GM21737 (cell line): ENCODE measurements at regions not wholly inside any gene's neighbourhood (a gene's known extent, or its start where the extent isn't known, plus 50 kb on each side); places are given as distances from the start of the nearest gene placed in this dataset.
"Not testable (repeated sequence)": the region's sequence is repeated elsewhere in the genome, so short reads cannot be mapped to it uniquely, and the experiment has no call there.

Source experiments
- ATAC-seq: cut with Tn5 transposase; IDR thresholded peaks from one replicate; pipeline ENCODE4 v1.9.1; 2021; ENCODE audit warnings: mild to moderate bottlenecking, moderate library complexity; ENCODE audit not compliant: unreplicated experiment

DNA sequence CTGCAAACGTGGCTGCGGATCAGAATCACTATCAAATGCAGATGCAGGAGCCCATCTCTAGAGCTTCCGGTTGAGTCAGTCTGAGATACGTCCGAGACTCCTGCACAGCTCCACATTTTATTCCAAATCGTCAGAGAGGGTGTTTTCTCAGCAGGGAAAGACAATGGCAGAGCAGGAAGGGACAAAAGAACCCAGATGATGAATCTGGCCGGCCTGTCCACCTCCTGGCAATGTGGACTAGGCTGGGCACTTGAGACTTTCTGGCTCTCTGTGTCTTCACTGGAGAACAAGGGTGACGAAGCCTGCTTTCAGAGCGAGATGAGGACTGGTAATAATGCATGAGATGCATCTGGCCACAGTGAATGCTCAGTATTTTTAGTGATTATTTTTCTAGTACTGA is 255.9 kb upstream of the MYT1L start:
- ATAC-seq: no peak

- no peak for ATAC-seq
These were observed 255.1 kb upstream of the MYT1L start for GRCh38 chr2:2586068-2586776.

DNA sequence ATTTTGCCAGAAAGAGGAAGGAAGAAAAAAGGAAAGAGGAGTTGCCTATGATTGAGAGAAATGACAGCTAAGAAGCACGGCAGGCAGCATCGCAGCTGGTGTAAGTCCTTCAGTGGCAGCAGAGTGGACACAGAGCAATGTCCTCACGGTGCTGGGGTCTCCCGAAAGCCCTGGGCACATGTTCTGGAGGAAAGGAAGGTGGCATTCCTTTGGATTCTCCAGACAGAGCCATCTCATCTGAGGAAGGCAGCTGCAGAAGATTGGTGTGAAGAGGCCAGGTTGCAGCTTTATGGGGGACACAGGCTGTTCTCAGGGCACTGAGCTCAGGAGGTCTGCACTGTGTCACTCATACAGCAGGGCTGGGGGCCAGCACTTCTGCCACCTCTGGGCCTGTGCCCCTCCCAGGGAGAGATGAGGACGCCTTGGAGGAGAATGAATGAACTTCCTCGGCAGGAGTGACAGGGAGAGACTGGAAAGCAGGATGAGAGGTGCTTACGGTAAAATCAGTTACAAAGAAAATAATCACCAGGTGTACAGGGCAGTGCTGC is 252.0 kb upstream of the MYT1L start:
- no peak for ATAC-seq

GRCh38 chr2:2581331-2582159 is 250.5 kb upstream of the MYT1L start:
- no peak for ATAC-seq

GRCh38 chr2:2580841-2581240 is 249.8 kb upstream of the MYT1L start:
- not testable (repeated sequence) for ATAC-seq

- no peak for ATAC-seq
These were observed 249.3 kb upstream of the MYT1L start for GRCh38 chr2:2580341-2580740.

DNA sequence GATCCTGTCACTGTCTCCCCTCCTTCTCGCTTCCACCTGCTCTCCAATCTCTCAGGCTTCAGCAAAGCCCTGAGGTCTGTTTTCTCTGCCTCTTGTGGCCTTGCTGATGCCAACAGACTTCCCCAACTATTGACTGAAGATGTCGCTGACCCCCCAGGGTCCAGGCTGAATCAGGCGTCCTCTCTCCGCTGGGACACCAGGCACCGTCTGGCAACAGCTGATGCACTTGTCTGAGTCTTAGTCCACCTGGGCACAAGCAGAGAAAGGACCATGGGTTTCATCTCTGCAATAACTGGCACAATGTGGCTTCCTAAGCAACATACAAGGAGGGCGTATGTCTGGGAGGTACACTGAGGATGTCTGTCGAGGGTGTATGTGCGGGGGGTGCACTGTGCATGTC is 248.7 kb upstream of the MYT1L start:
- ATAC-seq: no peak

GRCh38 chr2:2577407-2577831 is 246.3 kb upstream of the MYT1L start:
- ATAC-seq: no peak

DNA sequence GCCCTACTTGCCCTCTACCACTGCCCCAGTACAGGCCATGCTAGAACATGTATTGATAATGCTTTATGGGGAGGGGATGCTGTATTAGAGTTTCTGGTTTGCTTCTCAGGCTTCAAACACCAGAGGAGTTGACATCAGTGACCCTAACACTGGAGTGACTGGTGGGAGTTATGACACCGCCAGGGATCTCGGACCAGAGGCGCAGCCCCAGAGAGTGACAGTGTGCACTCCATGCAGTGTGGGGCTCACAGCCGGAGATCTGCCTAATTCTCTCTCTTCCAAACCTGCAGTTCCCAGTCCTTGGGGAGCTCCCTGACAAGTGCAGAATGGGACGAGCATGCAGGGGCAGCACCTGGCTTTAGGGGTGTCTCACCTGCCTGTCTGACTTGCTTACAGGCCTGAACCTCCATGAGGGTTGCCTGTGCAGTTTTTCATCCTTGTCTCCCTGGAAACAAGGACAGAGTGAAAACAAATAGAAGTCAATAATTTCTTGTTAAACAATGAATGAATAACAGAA is 244.9 kb upstream of the MYT1L start:
- ATAC-seq: no peak

GRCh38 chr2:2575181-2575577 is 244.1 kb upstream of the MYT1L start:
- ATAC-seq: no peak

- no peak for ATAC-seq
These were observed 243.5 kb upstream of the MYT1L start for GRCh38 chr2:2574401-2575180.

GRCh38 chr2:2573658-2574293 is 242.7 kb upstream of the MYT1L start:
- ATAC-seq: no peak

GRCh38 chr2:2573205-2573604 is 242.1 kb upstream of the MYT1L start:
- no peak for ATAC-seq

DNA sequence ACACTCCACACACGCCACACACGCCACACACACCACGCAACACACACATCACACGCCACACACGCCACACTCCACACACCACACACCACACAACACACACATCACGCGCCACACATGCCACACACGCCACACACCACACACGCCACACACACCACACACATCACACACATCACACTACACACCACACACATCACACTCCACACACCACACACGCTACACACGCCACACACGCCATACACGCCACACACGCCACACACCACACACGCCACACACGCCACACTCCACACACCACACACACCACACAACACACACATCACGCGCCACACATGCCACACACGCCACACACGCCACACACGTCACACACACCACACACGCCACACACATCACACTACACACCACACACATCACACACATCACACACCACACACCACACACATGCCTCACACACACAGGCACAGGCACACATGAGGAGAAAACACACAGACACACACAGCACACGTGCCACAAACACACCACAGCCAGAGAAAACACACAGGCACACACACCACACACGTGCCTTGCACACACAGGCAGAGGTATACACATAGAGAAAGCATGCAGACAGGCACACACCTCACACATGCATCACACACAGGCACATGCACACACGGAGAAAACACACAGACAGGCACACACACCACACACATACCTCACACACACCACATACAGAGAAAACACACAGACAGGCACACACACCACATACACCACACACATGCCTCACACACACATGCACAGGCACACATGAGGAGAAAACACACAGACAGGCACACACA is 241.5 kb upstream of the MYT1L start:
- no peak for ATAC-seq

DNA sequence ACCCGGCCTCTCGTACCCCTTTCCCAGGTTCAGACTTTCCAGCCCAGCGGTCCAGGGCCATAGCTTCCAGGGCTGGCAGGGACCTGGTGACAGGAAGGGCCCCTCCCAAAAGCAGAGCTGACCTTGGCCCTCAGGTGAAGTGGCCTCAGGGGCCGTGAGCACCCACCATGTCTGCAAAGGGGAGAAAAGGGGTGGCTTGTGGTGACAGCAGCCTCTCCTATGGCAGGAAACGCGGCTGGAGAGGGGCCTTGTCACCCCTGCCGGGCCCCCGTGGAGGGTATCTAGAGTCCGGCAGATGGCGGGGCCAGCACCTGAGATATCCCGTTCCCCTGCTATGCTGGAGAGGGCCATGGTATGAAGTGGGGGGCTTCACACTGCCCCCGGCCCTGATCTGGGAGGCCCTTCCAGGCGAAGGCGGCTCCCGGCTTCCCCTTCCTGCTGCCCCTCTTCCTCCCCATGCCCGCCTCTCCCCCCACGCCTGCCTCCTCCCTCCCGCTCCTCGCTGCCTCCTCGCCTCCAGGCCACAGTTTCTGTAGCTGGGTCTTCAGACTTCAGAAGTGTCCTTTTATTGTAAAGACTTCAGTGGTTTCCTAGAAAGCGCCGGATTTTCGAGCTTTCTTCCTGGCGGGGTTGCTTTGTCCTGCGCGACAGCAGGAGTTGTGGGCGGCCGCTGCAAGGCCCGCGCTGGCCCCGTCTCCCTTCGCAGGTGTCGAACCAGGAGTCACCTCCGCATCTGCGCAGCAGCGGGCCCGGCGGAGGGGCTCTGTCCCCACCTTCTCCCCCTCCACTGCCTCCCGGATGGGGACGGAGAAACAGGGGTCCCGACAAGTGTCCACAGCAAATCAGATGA is 240.5 kb upstream of the MYT1L start:
- no peak for ATAC-seq

GRCh38 chr2:2570871-2571270 is 239.8 kb upstream of the MYT1L start:
- ATAC-seq: no peak

DNA sequence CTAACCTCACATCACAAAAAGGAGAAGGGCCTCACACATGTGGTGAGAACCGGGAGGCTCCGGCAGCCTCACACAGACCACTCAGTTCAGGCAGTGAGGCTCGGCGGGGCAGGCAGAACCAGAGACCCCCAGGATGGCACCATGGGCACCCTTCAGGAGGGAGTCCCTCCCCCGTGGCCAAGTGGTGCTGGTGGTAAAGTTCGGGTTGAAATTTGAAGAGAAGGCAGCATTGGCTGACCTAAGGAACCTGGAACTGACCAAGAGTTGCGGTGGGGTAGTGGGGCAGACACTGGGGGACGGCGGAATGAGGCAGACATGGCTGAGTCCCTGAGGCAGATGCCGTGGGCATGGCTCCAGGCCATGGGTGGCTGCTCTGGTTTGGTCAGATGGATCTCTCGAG is 239.3 kb upstream of the MYT1L start:
- no peak for ATAC-seq

DNA sequence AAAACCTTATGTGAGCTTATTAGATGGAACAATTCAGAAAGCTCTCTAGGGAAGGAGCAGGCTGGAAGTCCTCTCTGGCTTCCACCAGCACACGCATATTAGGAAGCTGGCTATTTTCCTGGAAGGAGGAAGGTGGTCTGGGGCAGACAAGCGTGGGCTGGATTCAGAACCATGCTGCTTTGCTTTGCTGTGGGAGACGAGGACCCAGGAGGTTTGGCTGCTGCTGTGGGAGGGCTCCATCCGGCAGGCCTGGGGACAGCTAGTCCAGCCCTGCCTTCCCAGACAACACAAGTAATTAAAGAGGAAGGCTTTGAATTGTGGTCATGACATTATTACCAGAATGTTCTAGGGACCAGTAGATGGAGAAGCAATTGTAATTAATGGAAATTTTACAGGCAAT is 238.8 kb upstream of the MYT1L start:
- ATAC-seq: no peak

GRCh38 chr2:2569306-2569705 is 238.2 kb upstream of the MYT1L start:
- no peak for ATAC-seq
